HG03521 (cell line): ENCODE measurements at regions not wholly inside any gene's neighbourhood (a gene's known extent, or its start where the extent isn't known, plus 50 kb on each side); places are given as distances from the start of the nearest gene placed in this dataset.

Experiments
- ATAC-seq: cut with Tn5 transposase; IDR thresholded peaks from one replicate; pipeline ENCODE4 v1.9.1; 2021; ENCODE audit warnings: mild to moderate bottlenecking, moderate library complexity; ENCODE audit not compliant: unreplicated experiment

GRCh38 chr11:97972731-97973130, 1048.0 kb upstream of the CNTN5 start:
- ATAC-seq = no peak

- ATAC-seq = no peak
Observed at GRCh38 chr11:97973352-97973857, 1047.3 kb upstream of the CNTN5 start.

GRCh38 chr11:97974798-97975498, 1045.8 kb upstream of the CNTN5 start:
- no peak for ATAC-seq

- ATAC-seq = no peak
Observed at GRCh38 chr11:97977726-97978125, 1043.0 kb upstream of the CNTN5 start.

GRCh38 chr11:97979741-97980140, 1041.0 kb upstream of the CNTN5 start:
- ATAC-seq = no peak

GRCh38 chr11:97982512-97982911, 1038.2 kb upstream of the CNTN5 start:
- ATAC-seq = no peak

GRCh38 chr11:97989121-97989520, 1031.6 kb upstream of the CNTN5 start:
- ATAC-seq = no peak

GRCh38 chr11:97990162-97990920, 1030.4 kb upstream of the CNTN5 start:
- ATAC-seq = no peak

- no peak for ATAC-seq
Observed at GRCh38 chr11:97993562-97993961, 1027.2 kb upstream of the CNTN5 start.

GRCh38 chr11:97995874-97996273, 1024.9 kb upstream of the CNTN5 start:
- ATAC-seq = no peak

GRCh38 chr11:97996762-97997161, 1024.0 kb upstream of the CNTN5 start:
- no peak for ATAC-seq

GRCh38 chr11:98003606-98004371, 1017.0 kb upstream of the CNTN5 start:
- ATAC-seq = no peak

- no peak for ATAC-seq
Observed at GRCh38 chr11:98007072-98007471, 1013.7 kb upstream of the CNTN5 start.

GRCh38 chr11:98027652-98028051, 993.1 kb upstream of the CNTN5 start:
- no peak for ATAC-seq

- ATAC-seq = no peak
Observed at GRCh38 chr11:98029832-98030231, 990.9 kb upstream of the CNTN5 start.

GRCh38 chr11:98036810-98037209, 983.9 kb upstream of the CNTN5 start:
- no peak for ATAC-seq

GRCh38 chr11:98040061-98040808, 980.5 kb upstream of the CNTN5 start:
- ATAC-seq = no peak

GRCh38 chr11:98047647-98048046, 973.1 kb upstream of the CNTN5 start:
- no peak for ATAC-seq

GRCh38 chr11:98053851-98054250, 966.9 kb upstream of the CNTN5 start:
- no peak for ATAC-seq

- ATAC-seq = no peak
Observed at GRCh38 chr11:98056945-98057344, 963.8 kb upstream of the CNTN5 start.

GRCh38 chr11:98059488-98059887, 961.3 kb upstream of the CNTN5 start:
- ATAC-seq = no peak
